NCI-H69 (cell line): ENCODE measurements at regions not wholly inside any gene's neighbourhood (a gene's known extent, or its start where the extent isn't known, plus 50 kb on each side); places are given as distances from the start of the nearest gene placed in this dataset.

Experiments
- DNase-seq: peaks from one replicate; lab custom pipeline; 2025; lab: John Stamatoyannopoulos, UW

GRCh38 chr9:129284607-129285291 lies 106.7 kb upstream of the IER5L start:
- no peak for DNase-seq

GRCh38 chr9:129283705-129284606 lies 105.9 kb upstream of the IER5L start:
- no peak for DNase-seq

DNA sequence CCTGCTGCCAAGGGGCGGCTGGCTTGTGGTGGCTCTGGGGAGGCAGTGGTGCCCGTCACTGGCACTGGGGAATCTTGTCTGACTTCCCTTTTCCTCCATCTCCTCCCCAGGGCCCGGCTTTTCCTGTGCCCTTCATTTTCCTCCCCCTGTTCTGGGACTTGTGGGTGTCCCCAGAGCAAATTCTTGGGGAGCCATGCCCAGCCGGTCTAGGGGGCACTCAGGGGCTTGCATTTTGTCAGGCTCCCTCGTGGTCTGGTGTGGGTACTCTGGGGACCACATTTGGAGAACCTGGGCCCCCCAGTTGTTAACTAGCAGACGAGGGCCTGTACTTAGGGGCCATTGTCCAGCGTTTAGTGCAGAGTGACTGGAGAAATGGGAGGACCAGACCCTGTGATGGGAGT lies 105.2 kb upstream of the IER5L start:
- DNase-seq = no peak

DNA sequence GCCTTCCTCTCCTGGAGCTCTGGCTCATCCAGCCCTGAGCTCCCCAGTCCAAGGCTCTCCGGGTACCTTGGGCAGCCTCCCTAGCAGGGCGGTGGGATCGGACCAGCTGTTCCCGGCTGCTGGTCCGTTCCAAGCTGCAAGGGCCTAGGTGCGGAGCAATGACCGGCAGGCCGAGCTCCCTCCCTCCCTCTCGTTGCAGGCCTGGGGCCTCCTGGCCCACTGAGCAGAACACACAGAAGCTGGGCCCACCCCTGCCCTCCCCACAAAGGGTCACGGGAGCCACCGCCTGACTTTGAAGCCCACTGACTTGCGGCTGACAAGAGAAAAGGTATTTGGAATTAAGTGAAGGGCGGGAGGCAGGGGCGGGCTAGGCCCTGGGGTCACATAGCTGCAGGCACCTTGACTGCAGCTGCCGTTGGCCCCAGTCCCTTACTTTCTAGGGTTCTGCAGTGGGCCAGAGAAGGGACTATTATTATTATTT lies 104.7 kb upstream of the IER5L start:
- DNase-seq = no peak

- no peak for DNase-seq
These were observed 104.2 kb upstream of the IER5L start for GRCh38 chr9:129282272-129282671.

GRCh38 chr9:129281506-129282145 lies 103.6 kb upstream of the IER5L start:
- no peak for DNase-seq

DNA sequence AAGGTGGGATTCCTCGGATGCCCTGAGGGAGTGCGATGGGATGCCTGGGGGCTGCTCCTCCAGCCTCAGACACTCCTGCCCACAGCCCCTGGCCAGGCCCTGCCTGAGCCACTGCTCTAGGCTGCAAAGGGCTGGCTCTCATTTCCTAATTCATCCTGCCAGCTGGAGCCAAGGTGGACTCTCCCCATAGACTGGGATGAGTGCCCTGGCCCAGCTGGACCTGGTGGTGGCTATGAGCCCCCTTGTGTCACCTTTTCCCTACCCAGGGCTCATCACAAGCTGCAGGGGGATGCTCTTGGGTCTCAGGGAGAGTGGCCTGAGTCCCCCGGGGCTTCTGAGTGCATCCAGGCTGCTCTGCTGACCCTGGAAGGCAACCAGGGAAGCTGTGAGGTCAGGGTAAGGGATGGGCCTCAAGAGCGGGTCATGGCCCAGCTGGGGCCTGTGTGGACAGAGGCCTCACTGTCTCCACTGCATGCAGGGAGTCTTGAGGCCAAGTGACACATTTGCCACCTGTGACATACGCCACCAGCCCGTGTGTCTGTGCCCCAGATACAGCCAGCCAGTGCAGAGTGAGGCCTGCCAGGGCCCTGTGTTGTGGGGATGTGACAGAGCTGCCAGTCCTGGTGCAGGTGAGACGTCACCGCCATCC lies 102.7 kb upstream of the IER5L start:
- no peak for DNase-seq

GRCh38 chr9:129280236-129280622 lies 102.2 kb upstream of the IER5L start:
- DNase-seq = no peak

GRCh38 chr9:129278391-129279237 lies 100.6 kb upstream of the IER5L start:
- peak; percentile 91 for DNase-seq

- no peak for DNase-seq
These were observed 98.6 kb upstream of the IER5L start for GRCh38 chr9:129276486-129277230.

DNA sequence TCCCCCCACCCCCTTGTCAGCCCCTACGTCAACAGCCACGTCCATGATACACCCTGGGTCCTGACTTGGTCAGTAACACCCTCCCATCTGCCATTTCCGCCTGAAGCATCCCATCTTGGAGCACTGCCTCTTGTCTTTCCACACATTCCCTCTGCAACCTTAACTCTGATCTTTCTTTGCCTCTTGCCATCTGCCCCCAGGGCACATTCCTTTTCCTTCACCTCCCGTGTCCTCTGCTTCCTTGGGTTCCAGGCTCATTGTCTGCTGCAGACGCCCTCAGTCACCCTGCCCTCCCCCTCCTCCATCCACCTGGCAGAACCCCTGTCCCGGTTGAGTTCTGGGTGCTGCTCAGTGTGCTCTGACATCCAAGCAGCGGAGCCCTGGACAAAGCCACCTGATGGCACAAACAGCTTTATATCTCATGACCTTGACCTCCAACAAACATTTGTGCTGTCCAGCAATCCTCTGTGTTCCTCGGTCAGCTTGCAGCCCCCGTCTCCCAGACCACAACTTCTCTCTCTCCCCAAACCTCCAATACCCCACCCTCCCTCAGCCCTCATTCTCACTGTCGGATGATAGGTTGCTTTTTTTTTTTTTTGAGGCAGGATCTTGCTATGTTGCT lies 97.7 kb upstream of the IER5L start:
- DNase-seq = peak; percentile 23

GRCh38 chr9:129273941-129274684 lies 96.1 kb upstream of the IER5L start:
- DNase-seq = no peak

DNA sequence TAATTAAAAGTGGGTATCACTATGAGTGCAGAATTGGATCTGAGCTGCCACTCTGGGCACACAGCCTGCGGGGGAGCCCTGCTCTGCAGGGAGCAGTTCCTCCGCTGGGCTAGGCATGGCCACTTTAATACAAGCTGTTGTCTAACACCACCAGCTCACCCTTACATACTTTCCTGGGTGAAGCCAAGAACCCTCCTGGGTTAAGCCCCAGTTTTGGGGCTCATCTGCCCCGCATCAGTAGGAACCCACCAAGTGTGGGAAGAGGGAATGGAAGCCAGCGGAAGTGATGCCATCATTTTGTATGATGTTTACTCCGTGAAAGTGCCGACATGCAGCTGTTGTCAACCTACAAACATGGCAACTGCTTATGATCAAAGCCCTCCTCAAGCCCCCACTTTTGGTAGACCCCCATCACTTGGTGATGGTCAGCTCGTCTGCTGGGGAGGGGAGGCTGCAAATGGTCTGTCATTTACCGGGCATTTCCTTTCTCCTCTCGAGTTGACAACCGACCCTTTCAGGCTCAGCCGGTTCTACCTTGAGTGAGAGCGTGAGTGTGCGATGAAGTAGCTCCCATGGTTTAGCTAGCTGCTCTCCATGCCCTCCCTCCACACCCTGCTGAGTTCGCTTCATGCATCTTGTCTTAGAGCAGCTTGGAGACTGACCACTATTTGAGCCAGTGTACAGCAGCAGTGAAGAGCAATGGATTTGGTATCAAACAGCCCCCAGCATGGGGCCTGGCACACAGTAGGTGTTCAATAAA lies 95.3 kb upstream of the IER5L start:
- DNase-seq = no peak

GRCh38 chr9:129272348-129273025 lies 94.4 kb upstream of the IER5L start:
- DNase-seq = no peak

DNA sequence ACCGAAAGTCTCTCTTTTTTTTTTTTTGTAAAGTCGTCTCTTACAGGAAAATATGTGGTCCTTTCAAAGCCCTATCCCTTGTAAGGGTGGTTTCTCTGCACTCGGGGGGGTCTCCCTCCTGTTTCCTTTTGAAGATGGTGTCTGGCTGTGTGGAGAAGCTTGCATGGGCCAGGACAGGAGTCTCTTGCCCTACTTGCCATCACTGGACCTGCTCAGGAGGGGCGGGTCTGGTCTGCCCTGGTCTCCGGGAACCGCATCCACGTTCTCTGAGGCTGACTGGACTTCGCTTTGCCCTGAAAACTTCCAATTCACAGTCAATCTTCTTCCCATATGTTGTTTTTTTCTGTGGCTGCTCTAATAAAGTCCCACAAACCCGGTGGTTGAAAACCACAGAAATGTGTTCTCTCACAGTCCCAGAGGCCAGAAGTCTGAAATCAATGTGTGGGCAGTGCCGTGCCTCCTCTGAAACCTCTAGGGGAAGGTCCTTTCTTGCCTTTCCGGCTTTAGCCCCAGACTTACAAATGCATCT lies 92.9 kb upstream of the IER5L start:
- DNase-seq = no peak

DNA sequence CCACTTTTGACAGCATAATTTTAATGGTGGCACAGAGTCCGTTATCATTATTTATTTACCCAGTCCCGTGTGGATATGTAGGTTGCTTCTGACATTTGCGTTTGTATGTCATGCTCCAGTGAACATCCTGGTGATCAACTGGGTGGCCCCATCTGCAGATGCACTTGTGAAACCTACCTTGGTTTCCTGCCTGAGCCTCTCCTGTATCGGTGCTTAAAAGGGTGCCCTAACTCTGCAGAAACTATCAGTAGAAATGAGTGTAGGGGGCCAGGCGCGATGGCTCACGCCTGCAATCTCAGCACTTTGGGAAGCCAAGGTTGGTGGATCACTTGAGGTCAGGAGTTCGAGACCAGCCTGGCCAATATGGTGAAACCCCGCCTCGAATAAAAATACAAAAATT lies 92.1 kb upstream of the IER5L start:
- no peak for DNase-seq

- DNase-seq = no peak
These were observed 89.1 kb upstream of the IER5L start for GRCh38 chr9:129267141-129267540.

GRCh38 chr9:129266536-129266935 lies 88.5 kb upstream of the IER5L start:
- DNase-seq = no peak
